ENCODE measurements at regions not wholly inside any gene's neighbourhood (a gene's known extent, or its start where the extent isn't known, plus 50 kb on each side); places are given as distances from the start of the nearest gene placed in this dataset.
"Not testable (repeated sequence)": the region's sequence is repeated elsewhere in the genome, so short reads cannot be mapped to it uniquely, and the experiment has no call there.

DNA sequence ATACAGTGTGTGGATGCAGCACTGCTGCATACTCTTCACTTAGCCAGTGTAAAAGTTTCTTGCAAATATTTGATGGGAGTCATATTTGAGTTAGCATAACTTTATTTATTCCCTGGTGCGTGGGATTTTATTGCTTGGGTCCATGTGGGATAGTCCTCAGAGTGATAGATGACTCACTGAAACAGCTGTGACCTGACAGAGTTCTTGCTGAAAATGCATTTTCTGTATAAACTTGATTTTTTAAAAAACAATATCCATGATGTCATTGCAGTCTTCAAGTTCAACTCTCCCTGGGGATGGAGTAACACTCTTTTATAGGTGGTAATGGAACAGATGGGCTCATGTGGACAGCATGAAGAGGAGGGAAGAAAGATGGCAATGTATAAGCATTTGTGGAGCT, 310.0 kb downstream of the PPP1R3A start:
- Histone ChIP-seq H3K4me3 (ENCODE audit: low read length in 3 of 3) (no peak overlapping the region), H3K9me3 (ENCODE audit: control insufficient read depth in 2 of 3, insufficient read depth in 1 of 3, low read length in 3 of 3) (no peaks in the 10 kb centered on the region), H3K27ac (ENCODE audit: low read depth in 2 of 2, low read length in 2 of 2) (no peak overlapping the region), H3K9ac (ENCODE audit: low read length in 3 of 3) (no peak overlapping the region), H3K27me3 (ENCODE audit: control insufficient read depth, insufficient read depth, low read length) (no peaks in the 10 kb centered on the region), H3K4me1 (ENCODE audit: control insufficient read depth in 2 of 3, insufficient read depth in 2 of 3, low read depth in 1 of 3, low read length in 3 of 3) (no peaks in the 10 kb centered on the region), H3K36me3 (ENCODE audit: control insufficient read depth in 2 of 3, insufficient read depth in 3 of 3, low read length in 3 of 3) (no peaks in the 10 kb centered on the region)
- no peak for DNase-seq
- intact Hi-C loops (cut with DNase I), result no loop called here
- TF ChIP-seq, protein P1, sequence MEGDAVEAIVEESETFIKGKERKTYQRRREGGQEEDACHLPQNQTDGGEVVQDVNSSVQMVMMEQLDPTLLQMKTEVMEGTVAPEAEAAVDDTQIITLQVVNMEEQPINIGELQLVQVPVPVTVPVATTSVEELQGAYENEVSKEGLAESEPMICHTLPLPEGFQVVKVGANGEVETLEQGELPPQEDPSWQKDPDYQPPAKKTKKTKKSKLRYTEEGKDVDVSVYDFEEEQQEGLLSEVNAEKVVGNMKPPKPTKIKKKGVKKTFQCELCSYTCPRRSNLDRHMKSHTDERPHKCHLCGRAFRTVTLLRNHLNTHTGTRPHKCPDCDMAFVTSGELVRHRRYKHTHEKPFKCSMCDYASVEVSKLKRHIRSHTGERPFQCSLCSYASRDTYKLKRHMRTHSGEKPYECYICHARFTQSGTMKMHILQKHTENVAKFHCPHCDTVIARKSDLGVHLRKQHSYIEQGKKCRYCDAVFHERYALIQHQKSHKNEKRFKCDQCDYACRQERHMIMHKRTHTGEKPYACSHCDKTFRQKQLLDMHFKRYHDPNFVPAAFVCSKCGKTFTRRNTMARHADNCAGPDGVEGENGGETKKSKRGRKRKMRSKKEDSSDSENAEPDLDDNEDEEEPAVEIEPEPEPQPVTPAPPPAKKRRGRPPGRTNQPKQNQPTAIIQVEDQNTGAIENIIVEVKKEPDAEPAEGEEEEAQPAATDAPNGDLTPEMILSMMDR (IDR thresholded peaks at IDR 0.05; ENCODE audit: borderline replicate concordance, extremely low read depth, insufficient read depth), result no peak
- no peak for FAIRE-seq

DNA sequence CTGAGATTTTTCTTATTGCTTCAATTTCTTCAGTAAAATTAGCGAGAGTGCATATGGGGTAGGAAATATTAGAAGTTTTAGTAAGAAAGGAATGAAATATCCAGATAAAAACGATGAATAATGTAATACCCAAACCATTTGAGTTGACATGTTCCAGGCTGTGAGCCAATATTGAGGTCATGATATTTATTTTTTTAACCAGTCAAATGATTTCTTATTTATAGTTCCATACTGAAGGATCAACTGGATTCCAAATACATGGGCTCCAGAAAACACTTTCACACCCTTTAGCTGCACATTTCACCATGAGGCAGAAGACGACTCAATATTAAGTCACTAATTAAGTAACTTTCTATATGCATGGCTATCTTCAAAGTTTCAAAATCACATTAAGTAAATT, 312.5 kb downstream of the PPP1R3A start:
- intact Hi-C loops (cut with DNase I), result no loop called here
- Histone ChIP-seq H3K36me3 (ENCODE audit: control insufficient read depth in 2 of 3, insufficient read depth in 3 of 3, low read length in 3 of 3) (no peaks in the 10 kb centered on the region), H3K9ac (ENCODE audit: low read length in 3 of 3) (no peak overlapping the region), H3K27me3 (ENCODE audit: control insufficient read depth, insufficient read depth, low read length) (no peaks in the 10 kb centered on the region), H3K9me3 (ENCODE audit: control insufficient read depth in 2 of 3, insufficient read depth in 1 of 3, low read length in 3 of 3) (no peaks in the 10 kb centered on the region), H3K4me3 (ENCODE audit: low read length in 3 of 3) (no peak overlapping the region), H3K27ac (ENCODE audit: low read depth in 2 of 2, low read length in 2 of 2) (no peak overlapping the region), H3K4me1 (ENCODE audit: control insufficient read depth in 2 of 3, insufficient read depth in 2 of 3, low read depth in 1 of 3, low read length in 3 of 3) (no peaks in the 10 kb centered on the region)
- FAIRE-seq, result no peak
- TF ChIP-seq, protein P1 (IDR thresholded peaks at IDR 0.05; ENCODE audit: borderline replicate concordance, extremely low read depth, insufficient read depth), result no peak
- DNase-seq, result no peak

DNA sequence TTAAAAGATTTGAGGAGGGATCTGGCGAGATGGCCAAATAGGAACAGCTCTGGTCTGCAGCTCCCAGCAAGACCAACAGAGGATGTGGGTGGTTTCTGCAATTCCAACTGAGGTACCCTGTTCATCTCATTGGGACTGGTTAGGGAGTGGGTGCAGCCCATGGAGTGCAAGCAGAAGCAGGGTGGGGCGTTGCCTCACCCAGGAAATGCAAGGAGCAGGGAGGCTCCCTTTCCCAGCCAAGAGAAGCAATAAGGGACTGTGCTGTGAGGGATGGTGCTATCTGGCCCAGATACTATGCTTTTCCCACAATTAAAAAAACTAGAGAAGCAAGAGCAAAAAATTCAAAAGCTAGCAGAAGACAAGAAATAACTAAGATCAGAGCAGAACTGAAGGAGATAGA, 318.4 kb downstream of the PPP1R3A start:
- not testable (repeated sequence) for H3K27ac ChIP-seq (ENCODE audit: low read depth in 2 of 2, low read length in 2 of 2)

DNA sequence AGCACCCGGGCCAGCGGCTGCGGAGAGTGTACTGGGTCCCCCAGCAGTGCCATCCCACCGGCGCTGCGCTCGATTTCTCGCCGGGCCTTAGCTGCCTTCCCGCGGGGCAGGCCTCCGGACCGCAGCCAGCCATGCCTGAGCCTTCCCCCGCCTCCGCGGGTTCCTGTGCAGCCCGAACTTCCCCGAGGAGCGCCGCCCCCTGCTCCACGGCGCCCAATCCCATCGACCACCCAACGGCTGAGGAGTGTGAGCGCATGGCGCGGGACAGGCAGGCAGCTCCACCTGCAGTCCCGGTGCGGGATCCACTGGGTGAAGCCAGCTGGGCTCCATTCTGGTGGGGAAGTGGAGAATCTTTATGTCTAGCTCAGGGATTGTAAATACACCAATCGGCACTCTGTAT, 325.4 kb downstream of the PPP1R3A start:
- FAIRE-seq; H3K4me3 ChIP-seq (ENCODE audit: low read length in 3 of 3); H3K9ac ChIP-seq (ENCODE audit: low read length in 3 of 3); intact Hi-C loops (cut with DNase I); H3K27me3 ChIP-seq (ENCODE audit: control insufficient read depth, insufficient read depth, low read length); H3K9me3 ChIP-seq (ENCODE audit: control insufficient read depth in 2 of 3, insufficient read depth in 1 of 3, low read length in 3 of 3); H3K36me3 ChIP-seq (ENCODE audit: control insufficient read depth in 2 of 3, insufficient read depth in 3 of 3, low read length in 3 of 3); H3K4me1 ChIP-seq (ENCODE audit: control insufficient read depth in 2 of 3, insufficient read depth in 2 of 3, low read depth in 1 of 3, low read length in 3 of 3); H3K27ac ChIP-seq (ENCODE audit: low read depth in 2 of 2, low read length in 2 of 2): not testable (repeated sequence)
- DNase-seq, result peak in 1 of 5 donors; percentile 66

More for the DNA sequence above, 318.4 kb downstream of the PPP1R3A start:
- DNase-seq; H3K9me3 ChIP-seq (ENCODE audit: control insufficient read depth in 2 of 3, insufficient read depth in 1 of 3, low read length in 3 of 3); H3K27me3 ChIP-seq (ENCODE audit: control insufficient read depth, insufficient read depth, low read length); H3K4me3 ChIP-seq (ENCODE audit: low read length in 3 of 3); intact Hi-C loops (cut with DNase I); H3K9ac ChIP-seq (ENCODE audit: low read length in 3 of 3); H3K36me3 ChIP-seq (ENCODE audit: control insufficient read depth in 2 of 3, insufficient read depth in 3 of 3, low read length in 3 of 3); H3K4me1 ChIP-seq (ENCODE audit: control insufficient read depth in 2 of 3, insufficient read depth in 2 of 3, low read depth in 1 of 3, low read length in 3 of 3); FAIRE-seq: not testable (repeated sequence)

DNA sequence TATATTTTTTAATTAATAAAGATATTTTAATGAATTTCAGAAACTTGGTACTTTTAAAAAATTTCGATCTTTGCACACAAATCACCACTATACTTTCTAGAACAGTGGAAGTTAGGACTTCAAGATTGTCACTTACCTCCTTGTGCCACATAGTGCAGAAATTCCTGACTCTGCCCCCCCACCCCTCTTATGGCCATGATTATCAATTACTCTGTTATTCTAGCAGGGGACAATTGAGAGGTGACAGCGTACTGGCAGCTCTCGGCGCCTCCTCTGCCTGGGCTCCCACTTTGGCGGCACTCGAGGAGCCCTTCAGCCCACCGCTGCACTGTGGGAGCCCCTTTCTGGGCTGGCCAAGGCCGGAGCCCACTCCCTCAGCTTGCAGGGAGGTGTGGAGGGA, 325.9 kb downstream of the PPP1R3A start:
- intact Hi-C loops (cut with DNase I); H3K27me3 ChIP-seq (ENCODE audit: control insufficient read depth, insufficient read depth, low read length): not testable (repeated sequence)

More for the DNA sequence above, 325.9 kb downstream of the PPP1R3A start:
- not testable (repeated sequence) for H3K27ac ChIP-seq (ENCODE audit: low read depth in 2 of 2, low read length in 2 of 2); H3K9me3 ChIP-seq (ENCODE audit: control insufficient read depth in 2 of 3, insufficient read depth in 1 of 3, low read length in 3 of 3); DNase-seq; H3K4me1 ChIP-seq (ENCODE audit: control insufficient read depth in 2 of 3, insufficient read depth in 2 of 3, low read depth in 1 of 3, low read length in 3 of 3); H3K36me3 ChIP-seq (ENCODE audit: control insufficient read depth in 2 of 3, insufficient read depth in 3 of 3, low read length in 3 of 3); FAIRE-seq; H3K9ac ChIP-seq (ENCODE audit: low read length in 3 of 3); H3K4me3 ChIP-seq (ENCODE audit: low read length in 3 of 3)

All from kidney (tissue), 13 donors.